ENCODE measurements at regions not wholly inside any gene's neighbourhood (a gene's known extent, or its start where the extent isn't known, plus 50 kb on each side); places are given as distances from the start of the nearest gene placed in this dataset.

DNA sequence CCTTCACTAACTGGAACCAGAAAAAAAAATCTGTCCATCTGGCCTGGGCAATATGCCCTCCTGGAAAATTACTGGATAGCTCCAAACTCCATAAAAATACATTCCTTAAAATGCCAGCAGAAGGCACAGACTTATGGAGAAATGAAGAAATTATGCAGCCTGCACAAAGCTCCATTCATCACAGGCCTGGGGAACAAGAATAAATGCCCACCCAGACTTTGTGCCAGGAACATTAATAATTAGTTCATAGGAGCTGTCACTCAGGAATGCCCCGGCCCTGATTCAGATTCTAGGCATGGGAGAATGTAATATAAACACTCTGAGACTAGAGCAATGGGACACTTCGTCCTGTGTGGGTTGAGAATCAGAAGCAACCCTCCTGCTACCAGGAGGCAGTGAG is 199.3 kb downstream of the OTOR start:
- no peak for DNase-seq

DNA sequence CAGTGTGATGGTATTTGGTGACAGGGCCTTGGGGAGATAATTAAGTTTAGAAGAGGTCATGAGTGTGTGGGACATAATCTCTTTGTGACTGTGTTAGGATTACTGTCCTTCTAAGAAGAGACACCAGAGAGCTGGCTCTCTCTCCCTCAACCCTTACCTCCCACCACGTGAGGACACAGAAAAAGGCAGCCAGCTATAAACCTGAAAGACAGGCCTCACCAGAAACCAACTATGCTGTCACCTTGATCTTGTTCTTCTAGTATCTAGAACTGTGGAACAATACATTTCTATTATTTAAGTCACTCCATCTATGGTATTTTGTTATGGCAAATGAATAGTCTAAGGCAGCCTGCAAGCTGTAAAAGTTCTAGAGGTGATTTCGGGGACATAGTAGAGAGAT is 203.7 kb downstream of the OTOR start:
- DNase-seq, result no peak

DNA sequence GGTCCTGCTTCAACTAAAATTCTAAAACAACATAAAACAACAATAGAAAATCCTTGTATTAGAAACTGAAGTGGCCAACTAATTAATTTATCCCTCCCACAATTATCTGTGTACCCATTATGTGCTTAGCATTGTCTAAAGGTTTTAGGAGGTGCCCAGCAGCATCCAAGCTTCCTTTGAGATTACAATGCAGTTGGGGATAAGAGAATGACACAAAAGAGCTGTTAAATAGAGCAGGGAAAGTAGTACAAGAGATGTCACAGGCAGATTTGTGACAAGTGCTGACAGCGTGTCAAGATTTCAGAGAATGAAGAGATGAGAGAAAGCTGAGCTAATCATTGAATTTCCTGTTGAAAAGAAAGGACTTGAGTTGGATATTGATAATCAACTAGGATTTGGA is 204.8 kb downstream of the OTOR start:
- no peak for DNase-seq

DNA sequence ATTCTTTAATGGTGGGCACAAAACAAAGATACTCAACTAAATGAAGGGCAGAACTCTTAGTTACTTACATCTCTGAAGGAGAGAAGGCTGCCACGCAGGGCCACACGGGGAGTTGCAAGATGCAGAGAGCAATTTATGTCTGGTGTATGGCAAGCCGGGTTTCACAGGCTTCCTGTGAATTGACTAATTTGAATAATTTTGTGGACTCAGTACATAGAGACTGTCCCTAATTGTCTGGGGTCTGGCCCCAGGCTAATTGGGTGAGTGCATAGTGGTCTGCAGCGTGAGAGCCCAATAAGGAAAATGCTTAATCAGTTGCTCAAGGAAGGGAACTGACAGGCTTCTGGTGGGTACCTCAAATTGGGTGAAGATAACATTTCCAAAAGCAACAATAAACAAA is 205.7 kb downstream of the OTOR start:
- DNase-seq, result no peak

- no peak for DNase-seq
Observed at GRCh38 chr20:16955462-16955861, 207.3 kb downstream of the OTOR start.

DNA sequence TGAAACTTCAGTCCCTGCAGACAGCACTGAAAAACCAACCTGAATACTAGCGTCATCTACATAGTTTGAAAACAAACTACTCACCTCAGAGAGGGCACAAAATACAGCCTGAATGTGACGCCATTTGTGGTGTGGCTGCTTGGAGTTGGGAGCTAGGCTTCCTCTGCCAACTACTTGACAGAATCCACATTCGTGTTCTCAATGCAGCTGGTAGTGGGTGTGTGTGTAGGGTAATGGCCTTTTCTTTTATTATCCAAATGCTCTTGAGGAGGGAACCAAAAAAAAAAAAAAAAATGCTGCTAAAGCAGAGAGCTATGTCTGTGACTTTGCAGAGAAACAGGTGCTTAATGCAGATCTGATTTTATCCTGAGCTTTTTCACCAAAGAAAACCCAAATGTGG is 207.8 kb downstream of the OTOR start:
- no peak for DNase-seq

DNA sequence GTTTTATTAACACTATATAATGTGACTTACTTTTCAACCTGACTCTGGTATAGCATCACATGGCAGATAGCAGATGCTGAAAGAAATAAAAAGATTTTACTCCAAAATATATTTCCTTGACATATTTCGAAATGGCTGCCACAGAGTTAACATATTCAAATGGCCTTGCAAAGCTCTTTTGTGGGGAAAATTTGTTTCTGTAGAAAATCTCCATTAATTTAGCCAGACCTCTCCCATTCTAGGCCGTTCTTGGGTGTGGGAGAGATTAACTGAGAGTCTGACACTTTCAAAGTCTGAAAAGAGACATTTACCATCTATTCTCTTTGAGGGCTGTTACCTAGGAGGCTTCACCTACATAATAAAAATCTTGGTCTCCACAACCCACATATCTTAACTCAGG is 217.2 kb downstream of the OTOR start:
- no peak for DNase-seq

DNA sequence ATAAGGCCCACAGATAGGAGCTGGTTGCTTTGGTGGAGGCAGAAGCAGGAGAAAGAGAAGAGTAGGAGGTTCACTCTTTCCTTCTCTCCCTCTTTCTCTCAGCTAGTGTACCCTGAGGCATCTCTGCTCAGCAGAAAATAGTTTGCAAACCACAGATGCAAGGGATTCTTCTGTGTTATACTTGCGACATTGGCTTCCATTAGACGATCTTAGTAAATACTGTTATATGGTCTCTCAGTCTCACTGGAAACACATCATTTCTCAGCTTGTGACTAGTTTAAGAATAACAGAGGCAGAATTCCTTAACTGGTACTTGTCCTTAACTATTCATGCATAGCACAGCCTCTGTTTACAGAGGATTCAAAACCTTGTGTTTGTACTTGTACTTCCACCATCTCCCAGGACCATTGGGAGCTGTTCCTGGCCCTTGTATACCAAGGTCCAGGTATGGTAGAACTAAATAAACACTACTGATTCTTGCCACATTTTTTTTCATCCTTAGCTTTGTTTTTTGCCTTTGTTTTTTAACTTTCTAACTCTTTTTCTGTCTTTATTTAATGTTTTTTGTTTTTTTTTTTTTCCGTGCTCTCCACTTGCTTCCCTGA is 218.2 kb downstream of the OTOR start:
- DNase-seq, result no peak

DNA sequence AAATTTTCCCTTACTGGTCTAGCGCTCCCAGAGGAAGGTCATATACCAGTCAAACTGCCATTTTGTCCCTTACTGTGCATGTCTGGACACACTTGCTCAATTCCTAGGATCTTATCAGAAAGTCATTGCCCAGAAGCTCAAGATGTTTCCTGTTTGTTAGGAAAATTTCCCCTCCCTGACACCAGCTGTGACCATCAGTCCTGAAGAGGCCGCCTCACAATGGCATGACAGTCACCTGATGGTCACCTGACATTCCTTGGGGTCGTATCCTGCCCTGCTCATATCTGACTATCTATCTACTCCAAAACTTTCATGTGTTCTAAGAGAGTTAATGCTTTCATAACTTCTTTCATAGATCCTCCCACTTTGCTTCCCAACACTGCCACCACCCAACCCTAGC is 219.9 kb downstream of the OTOR start:
- no peak for DNase-seq

DNA sequence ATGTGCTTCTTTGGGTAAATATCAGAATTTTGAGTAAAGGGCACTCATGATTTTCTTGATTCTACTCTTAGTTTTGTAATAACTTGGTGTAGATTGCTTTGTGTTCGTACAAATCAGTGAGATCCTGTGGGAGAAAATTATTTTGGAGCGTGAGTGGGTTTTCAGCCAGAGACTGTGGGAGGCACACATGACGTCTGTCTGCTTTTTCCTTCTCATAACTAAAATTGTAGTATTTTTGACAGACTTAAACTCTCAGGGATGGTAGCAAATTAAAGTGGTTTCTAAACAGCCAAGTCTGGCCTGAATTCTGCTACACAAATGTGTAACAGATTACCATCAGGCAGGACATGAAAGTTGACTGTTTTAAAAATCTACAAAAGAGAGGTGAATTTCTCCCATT is 222.6 kb downstream of the OTOR start:
- no peak for DNase-seq

- DNase-seq, result no peak
Observed at GRCh38 chr20:16974080-16974854, 226.1 kb downstream of the OTOR start.

DNA sequence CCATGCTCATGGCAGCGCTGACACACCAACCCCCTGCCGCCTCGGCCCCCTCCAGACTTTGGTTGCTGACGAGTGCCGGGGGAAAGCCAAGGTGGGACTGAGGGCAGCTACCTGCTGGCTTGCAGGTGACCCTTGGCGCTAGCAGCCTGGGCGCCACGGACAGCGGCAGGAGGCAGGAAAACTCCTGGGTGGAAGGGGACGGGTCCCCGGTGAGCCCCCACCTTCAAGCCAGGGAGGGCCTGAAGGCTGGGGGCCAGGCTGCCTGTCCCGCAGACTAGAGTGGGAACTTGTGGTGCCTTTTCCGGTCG is 226.7 kb downstream of the OTOR start:
- DNase-seq, result no peak

GRCh38 chr20:16975682-16976081 is 227.5 kb downstream of the OTOR start:
- DNase-seq, result no peak

- no peak for DNase-seq
Observed at GRCh38 chr20:16978497-16978896, 230.3 kb downstream of the OTOR start.

DNA sequence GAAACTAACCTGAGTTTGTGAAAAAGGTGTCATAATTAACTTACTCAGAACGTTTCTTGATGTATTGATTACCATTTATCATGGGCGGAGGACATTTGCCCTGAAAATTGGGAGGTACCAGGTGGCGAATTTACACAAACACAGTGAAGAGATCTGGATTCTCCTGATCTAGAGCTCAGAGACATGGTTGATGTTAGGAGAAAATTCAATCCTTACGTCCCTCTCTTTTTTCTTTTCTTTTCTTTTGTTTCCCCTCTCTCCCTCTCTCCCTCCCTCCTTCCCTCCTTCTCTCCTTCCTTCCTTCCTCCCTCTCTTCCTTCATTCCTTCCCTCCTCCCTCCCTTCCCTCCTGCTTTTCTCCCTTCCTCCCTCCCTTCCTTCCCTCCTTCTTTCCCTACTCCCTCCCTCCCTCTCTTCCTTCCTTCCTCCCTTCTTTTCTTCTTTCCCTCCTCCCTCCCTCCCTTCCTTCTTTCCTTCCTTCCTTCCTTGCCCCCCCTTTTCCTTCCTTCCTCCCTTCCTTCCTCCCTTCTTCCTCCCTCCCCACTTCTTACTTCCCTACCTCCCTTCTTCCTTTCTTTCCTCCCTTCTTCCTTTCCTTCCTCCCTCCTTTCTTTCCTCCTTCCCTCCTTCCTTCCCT is 234.1 kb downstream of the OTOR start:
- no peak for DNase-seq

GRCh38 chr20:16984481-16984880 is 236.3 kb downstream of the OTOR start:
- DNase-seq, result no peak

- no peak for DNase-seq
Observed at GRCh38 chr20:17003170-17003870, 223.5 kb upstream of the PCSK2 start.

DNA sequence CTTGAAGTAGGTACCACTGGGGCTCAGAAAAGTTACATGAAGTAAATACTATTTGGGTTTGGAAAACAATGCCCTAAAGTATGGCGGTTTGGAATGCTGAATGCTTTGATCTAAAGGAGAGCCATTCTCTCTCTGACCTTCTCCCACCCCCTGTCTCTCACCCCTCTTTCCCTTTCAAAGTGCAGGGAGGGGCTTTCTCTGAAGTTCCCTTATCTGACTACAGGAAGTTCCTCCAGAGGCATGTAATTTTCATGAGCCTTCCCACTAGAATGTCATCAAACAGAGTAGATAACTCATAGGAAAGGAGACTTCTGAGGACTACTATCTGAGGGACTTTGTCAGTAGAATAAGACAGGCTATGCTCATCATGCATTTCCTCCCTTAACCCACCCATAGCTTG is 216.7 kb upstream of the PCSK2 start:
- no peak for DNase-seq

- DNase-seq, result no peak
Observed at GRCh38 chr20:17012546-17013226, 214.2 kb upstream of the PCSK2 start.

GRCh38 chr20:17014217-17014616 is 212.6 kb upstream of the PCSK2 start:
- DNase-seq, result no peak

DNA sequence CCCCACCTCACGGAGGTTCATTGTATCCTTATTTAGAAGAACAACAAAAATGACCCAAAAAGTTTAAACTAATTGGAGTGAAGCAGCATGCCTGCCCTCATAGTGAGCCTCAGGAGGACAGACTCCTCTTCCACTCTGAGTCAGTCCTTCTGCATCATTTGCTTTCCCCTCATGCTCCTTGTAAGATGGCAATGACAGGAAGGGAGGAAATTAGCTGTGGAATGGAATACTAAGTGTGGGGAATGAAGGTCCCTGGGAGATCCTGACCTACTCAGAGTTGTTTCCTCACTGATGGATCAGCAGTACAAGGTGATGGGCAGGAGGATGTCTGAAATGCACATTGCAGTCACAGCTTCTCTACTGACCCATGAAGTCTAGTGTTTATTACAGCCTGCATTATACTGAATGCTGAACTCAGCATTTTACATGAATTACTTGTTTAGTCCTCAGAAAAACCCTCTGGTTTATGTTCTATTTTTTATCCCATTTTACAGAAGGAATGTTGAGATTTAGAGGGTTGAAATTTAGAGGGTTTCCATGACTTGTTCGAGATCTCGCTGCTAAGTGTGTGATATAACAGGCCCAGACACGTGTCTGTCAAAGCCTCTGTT is 212.0 kb upstream of the PCSK2 start:
- DNase-seq, result no peak

DNA sequence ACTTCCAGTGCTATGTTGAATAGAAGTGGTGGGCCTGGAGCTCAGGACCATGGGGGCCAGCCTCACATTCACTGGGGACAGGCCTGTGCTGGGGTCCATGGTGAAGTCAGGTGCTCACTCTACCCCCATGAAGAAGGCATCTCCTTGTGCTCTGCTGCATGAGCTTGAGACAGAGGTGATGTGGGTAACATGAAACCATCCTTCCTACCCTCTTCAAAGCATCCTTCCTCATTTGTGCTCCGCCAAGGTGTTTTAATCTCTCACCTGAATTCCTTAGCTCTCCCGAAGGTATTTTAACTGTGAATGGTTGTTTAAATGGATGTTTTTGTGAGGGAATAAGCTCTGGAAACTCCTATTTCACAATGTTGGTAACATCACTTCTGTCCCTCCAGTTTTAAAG is 209.6 kb upstream of the PCSK2 start:
- no peak for DNase-seq

- no peak for DNase-seq
Observed at GRCh38 chr20:17021481-17021880, 205.4 kb upstream of the PCSK2 start.
